H9 (cell line): ENCODE measurements at regions not wholly inside any gene's neighbourhood (a gene's known extent, or its start where the extent isn't known, plus 50 kb on each side); places are given as distances from the start of the nearest gene placed in this dataset.

ENCODE experiments used
- DNase-seq: peaks from one replicate; pipeline ENCODE4 v3.0.0-alpha.2; 2017
- H2AFZ ChIP-seq: one replicate; pipeline ENCODE4 v1.6.1; 2013; ENCODE audit warnings: mild to moderate bottlenecking, low read length, control low read depth, moderate library complexity
- H2AK5ac ChIP-seq: 2 replicates; pipeline ENCODE4 v1.6.1; 2013; ENCODE audit warnings: low read length, control low read depth, mixed read lengths; ENCODE audit not compliant: insufficient read length
- H2BK120ac ChIP-seq: one replicate; pipeline ENCODE4 v1.6.1; 2013; ENCODE audit warnings: low read depth, mild to moderate bottlenecking, low read length, control low read depth, inconsistent platforms; ENCODE audit not compliant: poor library complexity, severe bottlenecking
- H2BK12ac ChIP-seq: 2 replicates; pipeline ENCODE4 v1.6.1; 2013; ENCODE audit warnings: low read length, control low read depth, mixed read lengths, low read depth; ENCODE audit not compliant: insufficient read length
- H2BK15ac ChIP-seq: 2 replicates; pipeline ENCODE4 v1.6.1; 2013; ENCODE audit warnings: low read depth, low read length, control low read depth
- H2BK20ac ChIP-seq: one replicate; pipeline ENCODE4 v1.6.1; 2013; ENCODE audit warnings: low read depth, mild to moderate bottlenecking, low read length, control low read depth, inconsistent platforms; ENCODE audit not compliant: poor library complexity, severe bottlenecking
- H2BK5ac ChIP-seq: 2 replicates; pipeline ENCODE4 v1.6.1; 2013; ENCODE audit warnings: low read length, control low read depth, mixed read lengths; ENCODE audit not compliant: insufficient read length
- H3K14ac ChIP-seq: 2 replicates; pipeline ENCODE4 v1.6.1; 2013; ENCODE audit warnings: low read length, control low read depth; ENCODE audit not compliant: insufficient read depth
- H3K18ac ChIP-seq: 2 replicates; pipeline ENCODE4 v1.6.1; 2013; ENCODE audit warnings: low read depth, mild to moderate bottlenecking, mixed read lengths, low read length, control low read depth; ENCODE audit not compliant: insufficient read length
- H3K23ac ChIP-seq: 2 replicates; pipeline ENCODE4 v1.6.1; 2013; ENCODE audit warnings: low read length, control low read depth, mixed read lengths, low read depth; ENCODE audit not compliant: insufficient read length
- H3K23me2 ChIP-seq: 2 replicates; pipeline ENCODE4 v1.6.1; 2013; ENCODE audit warnings: low read depth, mild to moderate bottlenecking, mixed read lengths, low read length, control low read depth; ENCODE audit not compliant: insufficient read length, poor library complexity, severe bottlenecking
- H3K27ac ChIP-seq: 2 replicates; pipeline ENCODE4 v1.5.1; 2013; ENCODE audit warnings: low read length, control low read depth, mixed read lengths, low read depth; ENCODE audit not compliant: insufficient read length
- H3K27me3 ChIP-seq: 2 replicates; pipeline ENCODE4 v1.6.1; 2013; ENCODE audit warnings: low read length, control low read depth, inconsistent platforms; ENCODE audit not compliant: insufficient read depth
- H3K4ac ChIP-seq: 2 replicates; pipeline ENCODE4 v1.6.1; 2013; ENCODE audit warnings: low read depth, mild to moderate bottlenecking, control low read depth, inconsistent platforms, low read length, moderate library complexity
- H3K4me1 ChIP-seq: 2 replicates; pipeline ENCODE4 v1.6.1; 2013; ENCODE audit warnings: low read length, control low read depth, inconsistent platforms; ENCODE audit not compliant: insufficient read depth
- H3K4me2 ChIP-seq: 2 replicates; pipeline ENCODE4 v1.6.1; 2013; ENCODE audit warnings: low read length, control low read depth, mixed read lengths; ENCODE audit not compliant: insufficient read length, insufficient read depth
- H3K56ac ChIP-seq: 2 replicates; pipeline ENCODE4 v1.6.1; 2013; ENCODE audit warnings: low read depth, mild to moderate bottlenecking, mixed read lengths, low read length, control low read depth; ENCODE audit not compliant: insufficient read length
- H3K79me1 ChIP-seq: 2 replicates; pipeline ENCODE4 v1.6.1; 2013; ENCODE audit warnings: low read depth, mild to moderate bottlenecking, moderate library complexity, low read length, control low read depth, inconsistent platforms; ENCODE audit not compliant: insufficient read depth, poor library complexity, severe bottlenecking
- H3K79me2 ChIP-seq: 2 replicates; pipeline ENCODE4 v1.6.1; 2013; ENCODE audit warnings: low read length, control low read depth, inconsistent platforms; ENCODE audit not compliant: insufficient read depth
- H3K9ac ChIP-seq: 2 replicates; pipeline ENCODE4 v1.6.1; 2013; ENCODE audit warnings: low read length, control low read depth, mixed read lengths; ENCODE audit not compliant: insufficient read length; ENCODE audit errors: extremely low read depth
- H3K9me3 ChIP-seq: one replicate; pipeline ENCODE4 v1.6.1; 2013; ENCODE audit warnings: low read depth, low read length, inconsistent platforms; ENCODE audit not compliant: control insufficient read depth
- H3T11ph ChIP-seq: one replicate; pipeline ENCODE4 v1.6.1; 2013; ENCODE audit warnings: mild to moderate bottlenecking, low read length, control low read depth, inconsistent platforms
- H4K20me1 ChIP-seq: one replicate; pipeline ENCODE4 v1.6.1; 2013; ENCODE audit not compliant: control insufficient read depth, insufficient read length, insufficient read depth
- H4K5ac ChIP-seq: 2 replicates; pipeline ENCODE4 v1.6.1; 2013; ENCODE audit warnings: low read depth, mild to moderate bottlenecking, mixed read lengths, low read length, control low read depth; ENCODE audit not compliant: insufficient read length
- H4K8ac ChIP-seq: replicated peaks from 2 replicates; pipeline ENCODE4 v1.6.1; 2013; ENCODE audit warnings: low read length, control low read depth, mixed read lengths, low read depth; ENCODE audit not compliant: insufficient read length
- H4K91ac ChIP-seq: 2 replicates; pipeline ENCODE4 v1.6.1; 2013; ENCODE audit warnings: low read depth, mild to moderate bottlenecking, moderate library complexity, mixed read lengths, low read length, control low read depth; ENCODE audit not compliant: insufficient read length
- H3K27ac Mint-ChIP-seq, 3 experiments: 2 replicates in 2 of 3; 3 replicates in 1 of 3; pipeline ENCODE4 v1.8.0; 2020 to 2021; ENCODE audit warnings: mixed read lengths in 3 of 3, mild to moderate bottlenecking in 1 of 3, moderate library complexity in 1 of 3
- H3K27me3 Mint-ChIP-seq: 2 replicates; pipeline ENCODE4 v1.8.0; 2021; ENCODE audit warnings: low read depth, mild to moderate bottlenecking, moderate library complexity, mixed read lengths
- H3K36me3 Mint-ChIP-seq, 3 experiments: 2 replicates in 2 of 3; 3 replicates in 1 of 3; pipeline ENCODE4 v1.8.0; 2020 to 2021; ENCODE audit warnings: low read depth in 3 of 3, mixed read lengths in 3 of 3; ENCODE audit not compliant: insufficient read depth in 1 of 3
- H3K4me1 Mint-ChIP-seq, 2 experiments: 2 replicates each; pipeline ENCODE4 v1.8.0; 2020; ENCODE audit warnings: mixed read lengths in 2 of 2
- H3K4me3 Mint-ChIP-seq, 2 experiments: 2 replicates in 1 of 2; 3 replicates in 1 of 2; pipeline ENCODE4 v1.8.0; 2020 to 2021; ENCODE audit warnings: mild to moderate bottlenecking in 2 of 2, mixed read lengths in 2 of 2, moderate library complexity in 1 of 2
- H3K9me3 Mint-ChIP-seq, 2 experiments: 2 replicates in 1 of 2; 3 replicates in 1 of 2; pipeline ENCODE4 v1.8.0; 2020; ENCODE audit warnings: mild to moderate bottlenecking in 2 of 2, mixed read lengths in 2 of 2, moderate library complexity in 1 of 2
- WGBS: extraction: QIAGEN DNeasy Blood & Tissue Kit; methylation state at CpG from one replicate; pipeline ENCODE4 v1.1.7; 2013; ENCODE audit warnings: missing lambda C conversion rate, low lambda C conversion rate, mixed read lengths; ENCODE audit not compliant: insufficient read length; ENCODE audit errors: extremely low coverage; 5-methylcytosine and 5-hydroxymethylcytosine counted together
- TF ChIP-seq, protein P1 (sequence below): fragments of 200-600 bp; sonication (generic); conservative IDR thresholded peaks from 3 replicates; pipeline ENCODE4 v1.8.0; 2021; ENCODE audit warnings: antibody characterized with exemption, mild to moderate bottlenecking

GRCh38 chr1:5156416-5157120 lies 502.2 kb downstream of the AJAP1 start:
- Histone ChIP-seq H2BK120ac (no peak overlapping the region), H3K79me1 (no peaks in the 10 kb centered on the region), H3K4ac (no peak overlapping the region), H3K23me2 (no peaks in the 10 kb centered on the region), H3K9ac (no peak overlapping the region), H2AK5ac (no peak overlapping the region), H3K4me2 (no peak overlapping the region), H2BK5ac (no peak overlapping the region), H4K91ac (no peak overlapping the region), H3K79me2 (no peaks in the 10 kb centered on the region), H3K4me1 (no peaks in the 10 kb centered on the region), H4K8ac (no peak overlapping the region), H3K27me3 (no peaks in the 10 kb centered on the region), H4K5ac (no peak overlapping the region), H3K27ac (no peak overlapping the region), H3K14ac (no peak overlapping the region), H3K23ac (no peak overlapping the region), H2BK15ac (no peak overlapping the region), H3T11ph (no peak overlapping the region), H2AFZ (no peak overlapping the region), H3K56ac (no peak overlapping the region), H3K18ac (no peak overlapping the region), H2BK20ac (no peak overlapping the region), H2BK12ac (no peak overlapping the region), H3K9me3 (no peaks in the 10 kb centered on the region), H4K20me1 (no peaks in the 10 kb centered on the region)
- TF ChIP-seq, protein P1, sequence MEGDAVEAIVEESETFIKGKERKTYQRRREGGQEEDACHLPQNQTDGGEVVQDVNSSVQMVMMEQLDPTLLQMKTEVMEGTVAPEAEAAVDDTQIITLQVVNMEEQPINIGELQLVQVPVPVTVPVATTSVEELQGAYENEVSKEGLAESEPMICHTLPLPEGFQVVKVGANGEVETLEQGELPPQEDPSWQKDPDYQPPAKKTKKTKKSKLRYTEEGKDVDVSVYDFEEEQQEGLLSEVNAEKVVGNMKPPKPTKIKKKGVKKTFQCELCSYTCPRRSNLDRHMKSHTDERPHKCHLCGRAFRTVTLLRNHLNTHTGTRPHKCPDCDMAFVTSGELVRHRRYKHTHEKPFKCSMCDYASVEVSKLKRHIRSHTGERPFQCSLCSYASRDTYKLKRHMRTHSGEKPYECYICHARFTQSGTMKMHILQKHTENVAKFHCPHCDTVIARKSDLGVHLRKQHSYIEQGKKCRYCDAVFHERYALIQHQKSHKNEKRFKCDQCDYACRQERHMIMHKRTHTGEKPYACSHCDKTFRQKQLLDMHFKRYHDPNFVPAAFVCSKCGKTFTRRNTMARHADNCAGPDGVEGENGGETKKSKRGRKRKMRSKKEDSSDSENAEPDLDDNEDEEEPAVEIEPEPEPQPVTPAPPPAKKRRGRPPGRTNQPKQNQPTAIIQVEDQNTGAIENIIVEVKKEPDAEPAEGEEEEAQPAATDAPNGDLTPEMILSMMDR: no peak
- no peak for DNase-seq
- no CpG with 5 or more reads among the region's 7 CpGs for WGBS
- peaks cover 34 to 40% of the 10 kb centered on the region in 2 experiments for H3K9me3 Mint-ChIP-seq
- no peak overlapping the region for H3K4me3 Mint-ChIP-seq
- peak overlapping the region in 1 of 3 experiments; percentile 75; a peak in 1 of 7 replicates for H3K27ac Mint-ChIP-seq
- peaks cover 2 to 21% (median 3%) of the 10 kb centered on the region in 3 experiments for H3K36me3 Mint-ChIP-seq
- H3K4me1 Mint-ChIP-seq: peaks cover 5 to 10% of the 10 kb centered on the region in 2 experiments; a peak in 3 of 4 replicates
- peaks cover 20% of the 10 kb centered on the region for H3K27me3 Mint-ChIP-seq
